OCI-LY1 (cell line): ENCODE measurements at regions not wholly inside any gene's neighbourhood (a gene's known extent, or its start where the extent isn't known, plus 50 kb on each side); places are given as distances from the start of the nearest gene placed in this dataset.

ENCODE experiments used
- H2AFZ ChIP-seq: fragments of 200-600 bp; sonication (generic), shearing (Covaris generic); 2 replicates; pipeline ENCODE4 v1.6.0; 2014; ENCODE audit warnings: antibody characterized with exemption, mild to moderate bottlenecking, low read length
- H3F3A ChIP-seq: fragments of 200-600 bp; sonication (generic), shearing (Covaris generic); 2 replicates; pipeline ENCODE4 v1.6.0; 2014; ENCODE audit warnings: mild to moderate bottlenecking, antibody characterized with exemption, low read length, moderate library complexity; ENCODE audit not compliant: insufficient read depth
- H3K27ac ChIP-seq: fragments of 200-600 bp; sonication (generic); 2 replicates; pipeline ENCODE4 v1.5.1; 2014; ENCODE audit warnings: low read length, mixed run types, mild to moderate bottlenecking, low read depth; ENCODE audit not compliant: poor library complexity, severe bottlenecking
- H3K27me3 ChIP-seq: fragments of 200-600 bp; sonication (generic); 2 replicates; pipeline ENCODE4 v1.6.0; 2014; ENCODE audit warnings: antibody characterized with exemption, mild to moderate bottlenecking, low read length, moderate library complexity; ENCODE audit not compliant: insufficient read depth
- H3K36me3 ChIP-seq: fragments of 200-600 bp; sonication (generic); 2 replicates; pipeline ENCODE4 v1.6.1; 2014; ENCODE audit warnings: mild to moderate bottlenecking, antibody characterized with exemption, low read length, moderate library complexity, mixed read lengths; ENCODE audit not compliant: insufficient read depth
- H3K4me1 ChIP-seq: fragments of 200-600 bp; sonication (generic); 2 replicates; pipeline ENCODE4 v1.5.1; 2014; ENCODE audit warnings: mild to moderate bottlenecking, low read length, moderate library complexity; ENCODE audit not compliant: insufficient read depth, severe bottlenecking
- H3K4me2 ChIP-seq: fragments of 200-600 bp; sonication (generic), shearing (Covaris generic); 2 replicates; pipeline ENCODE4 v1.6.1; 2014; ENCODE audit warnings: low read length
- H3K4me3 ChIP-seq: fragments of 200-600 bp; sonication (generic); 2 replicates; pipeline ENCODE4 v1.5.1; 2014; ENCODE audit warnings: low read length, low read depth, mild to moderate bottlenecking, mixed read lengths; ENCODE audit not compliant: poor library complexity, severe bottlenecking
- H3K79me2 ChIP-seq: fragments of 200-600 bp; shearing (Covaris generic); 2 replicates; pipeline ENCODE4 v1.6.1; 2016; ENCODE audit warnings: mixed run types, low read length, mixed read lengths; ENCODE audit not compliant: insufficient read depth
- H3K9ac ChIP-seq: fragments of 200-600 bp; sonication (generic), shearing (Covaris generic); 2 replicates; pipeline ENCODE4 v1.6.1; 2014; ENCODE audit warnings: mild to moderate bottlenecking, low read length, mixed read lengths
- H3K9me2 ChIP-seq: fragments of 200-600 bp; sonication (generic), shearing (Covaris generic); 2 replicates; pipeline ENCODE4 v1.6.1; 2014; ENCODE audit warnings: low read depth, mild to moderate bottlenecking, low read length, mixed read lengths
- H3K9me3 ChIP-seq: fragments of 200-600 bp; shearing (Covaris generic); 2 replicates; pipeline ENCODE4 v1.6.1; 2014; ENCODE audit warnings: low read length, mixed read lengths
- H4K20me1 ChIP-seq: fragments of 200-600 bp; sonication (generic), shearing (Covaris generic); 2 replicates; pipeline ENCODE4 v1.6.0; 2016; ENCODE audit warnings: mild to moderate bottlenecking, low read length; ENCODE audit not compliant: insufficient read depth
- EZH2 ChIP-seq: fragments of 200-600 bp; sonication (generic), shearing (Covaris generic); IDR thresholded peaks from 2 replicates; pipeline ENCODE4 v1.8.0; 2017; ENCODE audit warnings: borderline replicate concordance, mixed run types, mild to moderate bottlenecking, antibody characterized with exemption, low read length, moderate library complexity, mixed read lengths
- TF ChIP-seq, protein P1 (sequence below): fragments of 200-600 bp; sonication (generic), shearing (Covaris generic); IDR thresholded peaks from 2 replicates; pipeline ENCODE4 v1.5.1; 2017; ENCODE audit warnings: mild to moderate bottlenecking, antibody characterized with exemption, low read length, moderate library complexity, mixed read lengths

- H3K36me3 ChIP-seq, result no peaks in the 10 kb centered on the region
- no peaks in the 10 kb centered on the region for H3K9me3 ChIP-seq
- H3K27ac ChIP-seq, result no peak overlapping the region
- no peaks in the 10 kb centered on the region for H3K9me2 ChIP-seq
- H3F3A ChIP-seq, result no peaks in the 10 kb centered on the region
- TF ChIP-seq, protein P1, sequence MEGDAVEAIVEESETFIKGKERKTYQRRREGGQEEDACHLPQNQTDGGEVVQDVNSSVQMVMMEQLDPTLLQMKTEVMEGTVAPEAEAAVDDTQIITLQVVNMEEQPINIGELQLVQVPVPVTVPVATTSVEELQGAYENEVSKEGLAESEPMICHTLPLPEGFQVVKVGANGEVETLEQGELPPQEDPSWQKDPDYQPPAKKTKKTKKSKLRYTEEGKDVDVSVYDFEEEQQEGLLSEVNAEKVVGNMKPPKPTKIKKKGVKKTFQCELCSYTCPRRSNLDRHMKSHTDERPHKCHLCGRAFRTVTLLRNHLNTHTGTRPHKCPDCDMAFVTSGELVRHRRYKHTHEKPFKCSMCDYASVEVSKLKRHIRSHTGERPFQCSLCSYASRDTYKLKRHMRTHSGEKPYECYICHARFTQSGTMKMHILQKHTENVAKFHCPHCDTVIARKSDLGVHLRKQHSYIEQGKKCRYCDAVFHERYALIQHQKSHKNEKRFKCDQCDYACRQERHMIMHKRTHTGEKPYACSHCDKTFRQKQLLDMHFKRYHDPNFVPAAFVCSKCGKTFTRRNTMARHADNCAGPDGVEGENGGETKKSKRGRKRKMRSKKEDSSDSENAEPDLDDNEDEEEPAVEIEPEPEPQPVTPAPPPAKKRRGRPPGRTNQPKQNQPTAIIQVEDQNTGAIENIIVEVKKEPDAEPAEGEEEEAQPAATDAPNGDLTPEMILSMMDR, result no peak
- no peak for TF ChIP-seq EZH2
- H2AFZ ChIP-seq, result no peak overlapping the region
- no peaks in the 10 kb centered on the region for H4K20me1 ChIP-seq
- no peak overlapping the region for H3K4me2 ChIP-seq
- H3K27me3 ChIP-seq, result no peaks in the 10 kb centered on the region
- no peaks in the 10 kb centered on the region for H3K79me2 ChIP-seq
- no peaks in the 10 kb centered on the region for H3K4me1 ChIP-seq
- no peak overlapping the region for H3K4me3 ChIP-seq
- no peak overlapping the region for H3K9ac ChIP-seq
Observed at GRCh38 chr5:54628050-54628449, 110.5 kb downstream of the SNX18 start.

GRCh38 chr5:54626407-54626806 lies 108.8 kb downstream of the SNX18 start:
- Histone ChIP-seq H3F3A (no peaks in the 10 kb centered on the region), H3K4me3 (no peak overlapping the region), H3K9me3 (no peaks in the 10 kb centered on the region), H3K4me1 (no peaks in the 10 kb centered on the region), H3K36me3 (no peaks in the 10 kb centered on the region), H2AFZ (no peak overlapping the region), H3K27ac (no peak overlapping the region), H3K9ac (no peak overlapping the region), H3K27me3 (no peaks in the 10 kb centered on the region), H3K4me2 (no peak overlapping the region), H3K9me2 (no peaks in the 10 kb centered on the region), H4K20me1 (no peaks in the 10 kb centered on the region), H3K79me2 (no peaks in the 10 kb centered on the region)
- TF ChIP-seq EZH2, result no peak
- TF ChIP-seq, protein P1, result no peak

- Histone ChIP-seq H4K20me1 (no peaks in the 10 kb centered on the region), H3F3A (no peaks in the 10 kb centered on the region), H3K79me2 (no peaks in the 10 kb centered on the region), H3K27me3 (no peaks in the 10 kb centered on the region), H3K4me1 (no peaks in the 10 kb centered on the region), H3K9me3 (no peaks in the 10 kb centered on the region), H3K4me3 (no peak overlapping the region), H3K9ac (no peak overlapping the region), H2AFZ (no peak overlapping the region), H3K27ac (no peak overlapping the region), H3K4me2 (no peak overlapping the region), H3K36me3 (no peaks in the 10 kb centered on the region), H3K9me2 (no peaks in the 10 kb centered on the region)
- TF ChIP-seq EZH2, result no peak
- TF ChIP-seq, protein P1, result no peak
Observed at GRCh38 chr5:54624805-54625568, 107.4 kb downstream of the SNX18 start.
